GM12892 (cell line): ENCODE measurements at regions not wholly inside any gene's neighbourhood (a gene's known extent, or its start where the extent isn't known, plus 50 kb on each side); places are given as distances from the start of the nearest gene placed in this dataset.

ENCODE experiments used
- POLR2A ChIP-seq: IDR thresholded peaks from 2 replicates; pipeline ENCODE4 v1.6.1; 2011; ENCODE audit warnings: low read depth, low read length, control low read depth
- TAF1 ChIP-seq: IDR thresholded peaks from 2 replicates; pipeline ENCODE4 v1.6.1; 2011; ENCODE audit warnings: low read depth, mild to moderate bottlenecking, control low read depth, low read length, borderline replicate concordance

GRCh38 chr2:120932881-120933280 is 197.2 kb downstream of the GLI2 start:
- TF ChIP-seq TAF1, result no peak
- no peak for TF ChIP-seq POLR2A
